ENCODE measurements at regions not wholly inside any gene's neighbourhood (a gene's known extent, or its start where the extent isn't known, plus 50 kb on each side); places are given as distances from the start of the nearest gene placed in this dataset.

GRCh38 chr3:178329936-178330335, 206.3 kb upstream of the KCNMB2 start:
- TF ChIP-seq E2F4 (CRISPR knock-in tag; IDR thresholded peaks at IDR 0.05; ENCODE audit: borderline replicate concordance, low read depth), result no peak
- no peak for TF ChIP-seq NR3C1 (CRISPR knock-in tag; conservative IDR thresholded peaks at IDR 0.05; ENCODE audit: low read depth)
- TF ChIP-seq TEAD4 (CRISPR knock-in tag; IDR thresholded peaks at IDR 0.05), result no peak
- TF ChIP-seq CTCF (IDR thresholded peaks at IDR 0.05), result no peak
- TF ChIP-seq AFF4 (CRISPR knock-in tag; IDR thresholded peaks at IDR 0.05; ENCODE audit: borderline replicate concordance), result no peak
- TF ChIP-seq FOXK1 (CRISPR knock-in tag; IDR thresholded peaks at IDR 0.05), result no peak
- TF ChIP-seq NFATC4 (CRISPR knock-in tag; IDR thresholded peaks at IDR 0.05), result no peak
- TF ChIP-seq FOXP4 (CRISPR knock-in tag; IDR thresholded peaks at IDR 0.05), result no peak
- no peak for TF ChIP-seq GABPB1 (CRISPR knock-in tag; IDR thresholded peaks at IDR 0.05)
- TF ChIP-seq RELA (CRISPR knock-in tag; IDR thresholded peaks at IDR 0.05; ENCODE audit: borderline replicate concordance), result no peak
- no peak for TF ChIP-seq SP1 (CRISPR knock-in tag; conservative IDR thresholded peaks at IDR 0.05)
- TF ChIP-seq TP53 (CRISPR knock-in tag; IDR thresholded peaks at IDR 0.05), result no peak
